ENCODE measurements at regions not wholly inside any gene's neighbourhood (a gene's known extent, or its start where the extent isn't known, plus 50 kb on each side); places are given as distances from the start of the nearest gene placed in this dataset.
"Not testable (repeated sequence)": the region's sequence is repeated elsewhere in the genome, so short reads cannot be mapped to it uniquely, and the experiment has no call there.

GRCh38 chr9:62857280-62857679 lies 1667.4 kb downstream of the SPATA31A7 start:
- H3K4me1 Mint-ChIP-seq; H3K27ac Mint-ChIP-seq; H3K4me3 Mint-ChIP-seq; H3K36me3 Mint-ChIP-seq (ENCODE audit: low read depth); H3K9me3 Mint-ChIP-seq: not testable (repeated sequence)
- H3K27me3 Mint-ChIP-seq (ENCODE audit: low read depth) = peaks cover 52% of the 10 kb centered on the region

GRCh38 chr9:62858240-62858639 lies 1668.4 kb downstream of the SPATA31A7 start:
- not testable (repeated sequence) for H3K4me3 Mint-ChIP-seq; H3K4me1 Mint-ChIP-seq; H3K9me3 Mint-ChIP-seq; H3K27ac Mint-ChIP-seq; H3K36me3 Mint-ChIP-seq (ENCODE audit: low read depth)
- H3K27me3 Mint-ChIP-seq (ENCODE audit: low read depth) = peaks cover 53% of the 10 kb centered on the region

DNA sequence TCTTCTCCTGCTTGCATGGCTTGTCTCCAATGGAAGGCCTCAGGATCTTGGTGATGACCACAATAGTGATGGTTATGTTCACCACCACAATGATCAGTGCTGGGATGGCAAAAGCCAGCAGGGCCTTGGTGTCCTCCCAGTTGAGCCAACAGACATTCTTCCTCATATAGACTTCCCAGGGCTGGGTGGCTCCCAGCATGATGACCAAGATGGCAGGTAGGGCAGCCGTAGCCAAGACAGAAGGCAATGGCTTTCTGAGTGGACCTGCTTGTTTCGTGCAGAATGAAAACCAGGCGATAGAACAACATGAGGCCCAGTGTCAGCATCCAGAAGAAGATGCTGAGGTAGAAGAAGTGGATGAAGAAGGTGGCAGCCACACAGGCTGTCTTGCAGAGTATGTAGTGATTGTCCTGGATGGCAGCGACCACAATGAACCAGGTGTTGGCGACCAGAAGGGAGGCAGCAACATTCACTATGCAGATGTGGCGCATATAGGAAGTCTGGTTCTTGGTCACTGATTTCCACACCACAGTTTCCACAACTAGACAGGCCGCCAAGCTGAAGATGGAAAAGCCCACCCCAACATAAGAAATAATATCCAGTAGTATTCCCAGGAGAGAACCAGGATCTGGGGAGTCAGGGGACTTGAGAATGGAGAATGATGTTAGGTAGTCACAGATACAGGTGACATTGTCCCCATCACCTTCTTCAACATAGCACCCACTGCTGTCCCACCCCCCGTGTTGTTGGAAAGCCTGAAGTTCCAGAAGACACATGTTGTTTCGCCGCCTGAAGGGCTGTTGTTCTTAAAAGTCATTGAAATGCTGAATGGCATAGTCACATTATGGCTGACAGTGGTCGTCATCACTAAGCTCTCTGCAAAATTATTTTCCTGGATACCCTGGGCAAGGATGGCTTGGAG lies 1671.4 kb downstream of the SPATA31A7 start:
- peaks cover 75% of the 10 kb centered on the region for H3K27me3 Mint-ChIP-seq (ENCODE audit: low read depth)

DNA sequence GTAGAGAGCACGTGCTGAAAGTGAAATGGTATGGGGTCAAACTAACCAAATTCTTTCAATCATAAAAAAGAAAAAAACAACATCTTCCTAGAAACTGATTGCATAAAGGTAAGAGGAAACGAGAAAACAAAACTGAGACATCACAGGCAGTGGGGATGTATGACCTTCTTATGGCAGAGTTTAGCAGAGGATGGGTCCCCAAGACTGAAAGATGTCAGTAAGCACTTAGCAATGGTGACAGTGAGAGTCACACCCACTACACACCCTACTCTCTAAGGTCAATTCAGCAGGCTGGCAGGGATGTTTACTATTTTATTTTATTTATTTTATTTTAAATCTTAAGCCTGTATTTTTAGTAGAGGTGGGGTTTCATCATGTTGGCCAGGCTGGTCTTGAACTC lies 1672.3 kb downstream of the SPATA31A7 start:
- Mint-ChIP-seq H3K4me1 (peaks cover 13% of the 10 kb centered on the region), H3K27me3 (ENCODE audit: low read depth) (peaks cover 77% of the 10 kb centered on the region)
- not testable (repeated sequence) for H3K4me3 Mint-ChIP-seq; H3K27ac Mint-ChIP-seq; H3K36me3 Mint-ChIP-seq (ENCODE audit: low read depth); H3K9me3 Mint-ChIP-seq

More for the DNA sequence above, 1671.4 kb downstream of the SPATA31A7 start:
- H3K4me1 Mint-ChIP-seq = peaks cover 13% of the 10 kb centered on the region
- not testable (repeated sequence) for H3K36me3 Mint-ChIP-seq (ENCODE audit: low read depth); H3K27ac Mint-ChIP-seq; H3K4me3 Mint-ChIP-seq; H3K9me3 Mint-ChIP-seq

DNA sequence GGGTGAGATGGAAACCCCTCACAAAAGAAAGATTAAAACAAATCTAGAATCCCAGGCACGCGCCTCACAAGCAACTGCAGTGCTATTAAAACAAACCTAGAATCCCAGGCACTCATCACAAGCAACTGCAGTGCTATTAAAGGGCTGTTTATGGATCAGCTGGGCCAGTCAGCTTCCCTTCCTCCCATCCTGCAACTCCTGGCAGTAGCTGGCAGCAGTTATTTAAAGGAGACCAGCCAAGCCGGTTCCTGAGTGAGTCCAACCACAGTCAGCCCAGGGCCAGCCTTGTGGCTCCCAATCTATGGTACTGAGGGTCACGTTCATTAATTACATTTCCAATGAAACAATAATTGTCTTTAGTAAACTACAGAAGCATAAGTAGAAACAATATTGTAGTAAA lies 1673.5 kb downstream of the SPATA31A7 start:
- H3K36me3 Mint-ChIP-seq (ENCODE audit: low read depth); H3K9me3 Mint-ChIP-seq; H3K27ac Mint-ChIP-seq: not testable (repeated sequence)
- Mint-ChIP-seq H3K4me1 (peaks cover 13% of the 10 kb centered on the region), H3K4me3 (peak overlapping the region in 1 of 3 experiments; percentile 21), H3K27me3 (ENCODE audit: low read depth) (peaks cover 79% of the 10 kb centered on the region)

GRCh38 chr9:62863867-62864266 lies 1674.0 kb downstream of the SPATA31A7 start:
- not testable (repeated sequence) for H3K36me3 Mint-ChIP-seq (ENCODE audit: low read depth); H3K9me3 Mint-ChIP-seq; H3K27ac Mint-ChIP-seq; H3K4me3 Mint-ChIP-seq
- H3K4me1 Mint-ChIP-seq = peaks cover 13% of the 10 kb centered on the region
- H3K27me3 Mint-ChIP-seq (ENCODE audit: low read depth) = peaks cover 82% of the 10 kb centered on the region

- Mint-ChIP-seq H3K4me3 (peak overlapping the region; percentile 62 to 76 (median 66)), H3K27me3 (ENCODE audit: low read depth) (peaks cover 87% of the 10 kb centered on the region), H3K4me1 (peaks cover 13% of the 10 kb centered on the region)
- not testable (repeated sequence) for H3K36me3 Mint-ChIP-seq (ENCODE audit: low read depth); H3K9me3 Mint-ChIP-seq; H3K27ac Mint-ChIP-seq
These were observed 1674.9 kb downstream of the SPATA31A7 start for GRCh38 chr9:62864481-62865469.

GRCh38 chr9:62869061-62869460 lies 1679.2 kb downstream of the SPATA31A7 start:
- not testable (repeated sequence) for H3K4me1 Mint-ChIP-seq; H3K27ac Mint-ChIP-seq; H3K9me3 Mint-ChIP-seq; H3K4me3 Mint-ChIP-seq; H3K36me3 Mint-ChIP-seq (ENCODE audit: low read depth)
- peaks cover 76% of the 10 kb centered on the region for H3K27me3 Mint-ChIP-seq (ENCODE audit: low read depth)

- not testable (repeated sequence) for H3K9me3 Mint-ChIP-seq; H3K4me3 Mint-ChIP-seq; H3K27ac Mint-ChIP-seq; H3K4me1 Mint-ChIP-seq; H3K36me3 Mint-ChIP-seq (ENCODE audit: low read depth)
- peaks cover 70% of the 10 kb centered on the region for H3K27me3 Mint-ChIP-seq (ENCODE audit: low read depth)
These were observed 1681.9 kb downstream of the SPATA31A7 start for GRCh38 chr9:62871765-62872164.

DNA sequence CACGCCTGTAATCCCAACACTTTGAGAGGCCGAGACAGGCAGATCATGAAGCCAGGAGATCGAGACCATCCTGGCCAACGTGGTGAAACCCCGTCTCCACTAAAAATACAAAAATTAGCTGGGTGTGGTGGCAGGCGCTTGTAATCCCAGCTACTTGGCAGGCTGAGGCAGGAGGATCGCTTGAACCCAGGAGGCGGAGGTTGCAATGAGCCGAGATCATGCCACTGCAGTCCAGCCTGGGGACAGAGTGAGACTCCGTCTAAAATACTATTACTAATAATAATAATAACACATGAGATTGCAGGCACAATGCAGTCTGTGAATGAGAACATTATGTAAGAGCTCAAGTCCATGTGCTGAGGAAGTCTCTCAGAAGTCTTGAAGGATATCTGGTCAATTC lies 1684.4 kb downstream of the SPATA31A7 start:
- not testable (repeated sequence) for H3K4me3 Mint-ChIP-seq; H3K4me1 Mint-ChIP-seq; H3K9me3 Mint-ChIP-seq; H3K36me3 Mint-ChIP-seq (ENCODE audit: low read depth); H3K27ac Mint-ChIP-seq
- peaks cover 60% of the 10 kb centered on the region for H3K27me3 Mint-ChIP-seq (ENCODE audit: low read depth)

- peaks cover 57% of the 10 kb centered on the region for H3K27me3 Mint-ChIP-seq (ENCODE audit: low read depth)
- H3K9me3 Mint-ChIP-seq; H3K4me1 Mint-ChIP-seq; H3K27ac Mint-ChIP-seq; H3K4me3 Mint-ChIP-seq; H3K36me3 Mint-ChIP-seq (ENCODE audit: low read depth): not testable (repeated sequence)
These were observed 1685.1 kb downstream of the SPATA31A7 start for GRCh38 chr9:62874745-62875599.

DNA sequence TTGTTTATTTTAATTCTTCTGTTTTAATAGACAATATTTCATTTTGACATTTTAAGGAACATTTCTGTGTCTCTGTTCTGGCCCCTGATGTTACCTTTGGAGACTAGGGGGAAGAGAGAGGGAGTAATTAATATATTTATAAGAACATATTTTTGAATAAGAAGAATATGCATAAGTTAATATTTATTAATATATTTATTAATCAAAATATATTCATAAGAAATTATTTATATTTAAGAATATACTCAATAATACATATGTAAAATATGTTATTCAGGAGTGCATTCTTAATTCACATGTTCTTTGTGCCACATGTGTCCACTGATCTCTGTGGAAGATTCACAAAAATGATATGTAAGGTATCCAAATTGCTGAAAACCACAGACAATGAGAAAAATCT lies 1687.7 kb downstream of the SPATA31A7 start:
- H3K36me3 Mint-ChIP-seq (ENCODE audit: low read depth); H3K27ac Mint-ChIP-seq; H3K9me3 Mint-ChIP-seq; H3K4me3 Mint-ChIP-seq; H3K4me1 Mint-ChIP-seq: not testable (repeated sequence)
- peaks cover 55% of the 10 kb centered on the region for H3K27me3 Mint-ChIP-seq (ENCODE audit: low read depth)

GRCh38 chr9:62877987-62878386 lies 1688.2 kb downstream of the SPATA31A7 start:
- not testable (repeated sequence) for H3K36me3 Mint-ChIP-seq (ENCODE audit: low read depth); H3K9me3 Mint-ChIP-seq; H3K27ac Mint-ChIP-seq; H3K4me3 Mint-ChIP-seq; H3K4me1 Mint-ChIP-seq
- H3K27me3 Mint-ChIP-seq (ENCODE audit: low read depth) = peaks cover 59% of the 10 kb centered on the region

DNA sequence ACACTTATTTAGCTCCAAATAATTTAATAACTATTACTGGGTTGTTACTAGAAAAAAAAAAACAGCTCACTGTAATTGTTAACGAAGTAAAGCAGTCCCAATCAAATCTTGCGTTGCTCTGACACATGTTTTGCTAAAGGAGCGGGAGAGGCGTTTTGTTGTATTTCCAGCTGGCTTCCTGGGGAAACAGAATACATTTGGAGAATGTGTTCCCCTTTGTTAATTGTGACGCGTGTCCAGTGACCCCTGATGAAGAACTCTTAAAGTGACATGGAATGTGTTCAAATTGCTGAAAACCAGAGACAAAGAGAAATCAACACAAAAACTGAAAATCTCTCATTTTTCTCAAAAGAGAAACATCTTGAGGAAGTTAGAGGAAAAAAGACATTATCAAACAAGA lies 1690.6 kb downstream of the SPATA31A7 start:
- not testable (repeated sequence) for H3K4me1 Mint-ChIP-seq; H3K27ac Mint-ChIP-seq; H3K36me3 Mint-ChIP-seq (ENCODE audit: low read depth)

More for the DNA sequence above, 1690.6 kb downstream of the SPATA31A7 start:
- H3K4me3 Mint-ChIP-seq, H3K9me3 Mint-ChIP-seq: not testable (repeated sequence)
- H3K27me3 Mint-ChIP-seq (ENCODE audit: low read depth) = peaks cover 44% of the 10 kb centered on the region

All from nephron (organoid).